Fibroblast of skin of right biceps (primary cell): ENCODE measurements at regions not wholly inside any gene's neighbourhood (a gene's known extent, or its start where the extent isn't known, plus 50 kb on each side); places are given as distances from the start of the nearest gene placed in this dataset.

Source experiments
- DNase-seq: peaks from one replicate; pipeline ENCODE4 v3.0.0-alpha.2; 2013

DNA sequence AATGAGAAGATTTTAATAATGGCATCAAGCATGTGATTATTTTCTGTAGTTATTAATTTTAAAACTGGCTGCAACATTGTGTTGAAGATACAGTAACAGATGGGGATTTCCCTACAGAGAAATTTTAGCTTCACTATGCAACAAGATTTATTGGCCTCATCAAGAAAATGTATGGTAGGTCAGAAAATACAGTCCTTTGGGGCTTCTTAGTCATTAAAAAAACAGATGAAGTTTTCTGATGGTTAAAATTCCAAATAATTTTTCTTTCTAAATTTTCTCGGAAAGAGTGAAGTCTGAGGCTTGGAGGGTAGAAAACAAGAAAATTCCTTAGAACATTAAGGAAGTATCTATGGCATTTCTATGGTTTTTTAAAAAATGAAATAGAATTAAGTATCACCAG is 1790.8 kb upstream of the PCDH20 start:
- peak; percentile 57 for DNase-seq

DNA sequence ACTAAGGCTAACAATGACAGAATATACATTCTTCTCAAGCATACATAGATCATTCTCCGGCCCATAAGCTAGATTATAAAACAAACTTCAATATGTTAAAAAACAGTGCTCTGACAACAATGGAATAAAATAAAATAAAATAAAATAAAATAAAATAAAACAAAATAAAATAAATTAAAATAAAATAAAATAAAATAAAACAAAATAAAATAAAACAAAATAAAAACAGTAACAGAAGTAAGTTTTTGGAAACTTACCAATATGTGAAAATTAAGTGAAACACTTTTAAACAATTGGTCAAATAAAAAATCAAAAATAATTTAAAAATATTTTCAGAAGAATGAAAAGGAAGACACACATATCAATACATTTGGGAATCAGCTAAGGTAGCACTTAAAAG is 1785.8 kb upstream of the PCDH20 start:
- DNase-seq, result no peak

DNA sequence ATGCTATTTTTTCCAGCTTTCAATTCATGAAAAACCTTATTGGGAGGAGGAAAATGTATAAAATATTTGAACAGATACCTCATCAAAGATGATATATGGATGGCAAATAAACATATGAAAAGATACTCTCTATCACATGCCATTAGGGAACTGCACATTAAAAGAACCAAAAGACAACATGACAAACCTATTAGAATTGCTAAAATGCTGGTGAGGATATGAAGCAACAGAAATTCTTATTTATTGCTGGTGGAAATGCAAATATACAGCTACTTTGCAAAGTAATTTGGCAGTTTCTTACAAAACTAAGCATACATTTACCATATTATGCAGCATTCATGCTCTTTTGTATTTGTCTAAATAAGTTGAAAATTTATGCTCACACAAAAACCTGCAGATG is 1783.9 kb upstream of the PCDH20 start:
- DNase-seq, result no peak

DNA sequence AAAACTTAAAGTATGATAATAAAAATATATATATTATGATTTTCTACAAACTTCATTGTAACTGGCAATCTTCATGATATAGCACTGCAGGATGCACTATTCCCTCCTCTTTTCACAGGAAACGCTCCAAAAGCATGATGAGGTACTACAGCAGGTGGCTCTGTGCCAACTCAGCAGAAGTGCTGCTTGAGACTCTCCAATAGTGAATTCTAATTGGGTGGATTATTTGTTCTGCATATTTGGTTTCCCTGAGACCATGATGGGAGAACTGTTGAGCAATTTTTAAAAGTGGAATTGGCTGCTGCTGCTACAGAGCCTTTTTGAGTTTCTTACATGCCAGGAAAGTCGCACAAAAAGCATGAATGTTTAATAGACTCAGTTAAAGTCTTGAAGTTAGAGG is 1782.4 kb upstream of the PCDH20 start:
- DNase-seq, result peak; percentile 62

DNA sequence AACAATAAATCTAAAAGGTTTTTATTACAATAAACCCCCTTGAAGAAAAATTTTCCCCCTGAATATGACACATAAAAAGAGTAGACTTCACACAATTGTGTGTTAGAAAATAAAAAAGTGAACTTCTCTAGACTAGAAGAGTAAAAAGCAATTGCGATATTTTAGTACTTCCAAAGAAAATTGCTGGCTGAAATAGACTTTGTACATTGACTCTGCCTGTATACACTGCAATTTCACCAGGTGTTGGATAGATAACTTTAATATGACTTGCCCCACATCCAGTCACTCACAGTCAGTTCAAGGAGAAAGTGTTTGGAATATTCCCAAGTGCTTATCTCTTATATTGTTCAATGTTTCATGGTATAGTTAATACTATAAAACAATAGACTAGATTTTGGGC is 1780.1 kb upstream of the PCDH20 start:
- no peak for DNase-seq

DNA sequence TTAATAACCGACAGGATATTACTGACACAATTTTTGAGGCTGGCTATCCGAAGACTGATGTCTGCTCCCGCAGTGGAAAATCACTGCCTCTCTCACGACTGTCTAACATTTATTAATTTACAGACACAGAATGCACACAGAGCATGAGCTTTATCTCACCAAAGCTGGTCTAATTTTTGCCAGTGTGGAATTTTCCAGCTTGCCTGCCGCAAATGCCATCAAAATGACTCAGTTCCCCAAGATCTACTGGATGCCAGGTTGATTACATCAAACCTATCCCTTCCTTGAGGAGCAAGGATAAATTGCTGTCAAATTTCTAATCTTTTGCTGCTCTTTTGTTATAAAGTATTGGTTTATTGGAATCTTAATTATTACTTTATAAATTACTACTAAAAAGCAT is 1775.1 kb upstream of the PCDH20 start:
- DNase-seq, result peak; percentile 71

DNA sequence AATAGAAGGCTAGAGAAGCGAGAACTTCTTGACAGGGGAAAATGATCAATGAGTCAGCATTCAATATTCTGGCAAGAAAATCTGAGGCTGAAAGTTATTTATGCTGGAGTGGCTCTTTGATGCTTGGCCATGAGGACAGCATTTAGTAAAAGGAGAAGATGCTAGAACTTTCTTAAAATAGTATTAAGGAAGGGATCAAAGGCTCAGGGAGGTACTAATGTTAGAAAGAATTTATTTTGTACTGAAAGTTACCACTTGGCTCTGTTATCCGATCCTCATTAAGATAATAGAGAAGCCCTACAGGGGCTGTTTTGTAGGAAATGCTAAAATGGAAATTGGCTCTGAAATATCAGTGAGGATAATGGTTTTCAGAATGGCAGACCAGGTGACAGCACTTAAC is 1774.6 kb upstream of the PCDH20 start:
- DNase-seq, result peak; percentile 16

DNA sequence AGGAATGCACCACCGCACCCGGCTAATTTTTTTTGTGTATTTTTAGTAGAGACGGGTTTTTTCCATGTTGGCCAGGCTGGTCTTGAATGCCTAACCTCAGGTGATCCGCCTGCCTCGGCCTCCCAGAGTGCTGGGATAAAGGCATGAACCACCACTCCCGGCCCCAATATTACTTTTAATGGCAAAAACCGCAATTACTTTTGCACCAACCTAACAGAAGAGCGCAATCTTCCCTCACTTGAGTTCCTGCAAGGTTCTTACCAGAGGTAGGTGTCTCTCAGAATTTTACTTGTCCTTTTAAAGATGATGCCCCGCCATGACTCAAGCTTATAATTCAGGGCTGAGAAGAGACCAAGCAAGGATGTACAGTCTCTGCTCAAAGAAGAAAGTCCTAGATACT is 1774.1 kb upstream of the PCDH20 start:
- DNase-seq, result no peak

DNA sequence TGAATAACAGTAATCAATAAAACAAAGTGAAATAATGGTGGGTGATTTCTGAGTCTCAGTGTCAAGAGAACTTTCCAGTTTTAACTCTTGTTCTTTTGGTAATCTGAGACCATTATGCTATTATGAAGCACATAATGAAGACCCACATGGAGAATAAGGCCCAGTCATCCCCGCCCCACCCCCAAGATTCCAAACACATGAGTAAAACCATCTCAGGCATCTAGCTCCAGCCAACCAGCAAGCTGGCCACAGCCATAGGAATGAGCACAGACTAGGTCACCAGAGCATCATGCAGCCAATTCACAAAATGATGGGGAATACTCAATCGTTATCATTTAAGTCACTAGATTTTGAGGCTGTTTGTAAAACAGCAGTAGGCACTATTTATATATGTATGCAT is 1769.0 kb upstream of the PCDH20 start:
- DNase-seq, result peak; percentile 95

DNA sequence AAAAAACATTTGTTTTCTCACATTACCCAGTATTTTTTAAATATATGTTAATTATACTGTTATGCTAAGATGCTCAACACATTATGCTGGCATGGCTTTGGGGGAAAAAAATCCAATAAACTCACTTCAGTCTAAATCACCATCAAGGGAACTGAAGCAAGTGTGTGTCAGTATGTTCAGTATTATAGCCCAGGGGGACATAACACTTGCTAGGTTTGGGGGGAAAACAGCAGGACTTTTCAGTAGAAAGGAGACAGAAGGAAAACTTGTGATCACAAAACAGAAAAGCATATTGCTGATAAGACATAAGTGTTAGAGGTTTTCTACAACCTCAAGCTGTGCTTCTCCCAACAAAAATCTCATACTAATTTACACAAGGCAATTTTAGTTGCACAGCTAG is 1759.9 kb upstream of the PCDH20 start:
- no peak for DNase-seq

DNA sequence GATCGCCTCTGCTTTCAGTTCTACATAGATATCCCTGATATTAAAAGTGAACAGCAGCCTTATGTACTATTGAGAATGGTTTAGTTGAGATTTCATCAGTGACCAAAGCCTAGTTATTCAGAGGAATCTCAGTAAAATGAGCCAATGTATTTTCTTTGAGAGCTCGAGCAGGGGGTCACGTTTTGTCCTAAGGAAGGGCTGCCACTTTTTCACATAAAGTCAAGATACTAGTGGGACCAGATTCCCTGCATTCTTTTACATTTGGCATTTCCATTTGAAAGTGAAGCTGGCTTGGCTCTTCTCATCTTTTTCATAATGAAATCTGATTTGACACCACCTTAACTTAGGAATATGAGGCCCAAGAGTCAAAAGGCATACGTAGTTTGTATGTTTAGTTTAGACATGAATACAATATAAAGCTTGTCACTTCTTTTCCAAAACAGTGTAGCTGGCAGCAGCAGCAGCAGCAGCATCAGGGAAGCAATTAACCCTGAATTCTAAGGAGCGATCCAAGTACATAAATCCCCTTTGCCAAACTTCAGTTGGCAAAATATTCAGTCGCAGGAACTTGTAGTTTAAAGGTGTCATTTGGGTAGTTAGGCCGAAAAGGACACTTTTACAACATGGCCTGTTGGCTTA is 1752.2 kb upstream of the PCDH20 start:
- DNase-seq, result no peak

DNA sequence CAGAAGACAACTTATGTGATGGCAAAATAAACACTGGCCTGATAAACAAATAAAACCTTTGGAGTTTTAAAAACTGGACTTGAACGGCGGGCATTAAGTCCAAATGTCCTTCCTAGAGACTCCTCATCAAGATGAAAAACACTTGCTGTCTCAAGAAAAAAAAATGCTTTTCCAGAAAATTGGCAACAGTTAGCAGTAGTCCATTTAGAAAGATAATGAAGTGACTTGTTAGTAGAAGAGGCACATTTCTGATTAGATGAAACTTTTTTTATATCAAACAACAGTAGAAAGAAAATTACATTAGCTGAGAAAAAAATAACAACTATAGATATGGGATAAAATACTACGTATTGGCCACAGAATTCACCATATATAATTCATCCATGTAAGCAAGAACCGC is 1750.7 kb upstream of the PCDH20 start:
- no peak for DNase-seq

DNA sequence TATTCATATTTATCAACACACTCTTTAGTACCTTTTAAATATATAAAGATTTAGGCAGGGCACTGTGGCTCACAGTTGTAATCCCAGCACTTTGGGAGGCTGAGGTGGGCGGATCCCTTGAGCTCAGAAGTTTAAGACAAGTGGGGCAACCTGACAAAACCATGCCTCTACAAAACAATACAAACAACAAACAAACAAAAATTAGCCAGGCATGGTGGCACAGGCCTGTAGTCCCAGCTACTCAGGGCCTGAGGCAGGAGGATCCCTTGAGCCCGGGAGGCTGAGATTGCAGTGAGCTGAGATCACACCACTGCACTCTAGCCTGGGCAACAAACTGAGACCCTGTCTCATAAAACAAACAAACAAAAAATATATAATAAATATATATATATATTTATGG is 1748.3 kb upstream of the PCDH20 start:
- no peak for DNase-seq

DNA sequence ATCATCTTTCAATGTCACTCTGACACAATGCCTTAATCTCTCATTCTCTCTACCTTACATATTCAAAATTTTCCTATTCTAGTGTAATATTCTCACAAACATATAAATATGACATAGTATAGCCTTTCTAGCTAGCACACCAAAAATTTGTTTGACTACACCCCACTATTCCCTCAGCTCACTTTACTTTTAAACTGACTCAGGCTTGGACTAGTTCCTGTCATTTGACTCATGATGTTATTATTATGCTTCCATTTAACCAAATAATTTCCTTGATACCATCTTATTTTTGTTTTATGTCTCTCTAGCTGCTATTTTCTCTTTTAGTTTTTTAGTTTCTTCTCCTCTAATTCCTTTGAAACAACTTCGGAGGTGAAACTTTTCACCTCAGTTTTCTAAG is 1745.6 kb upstream of the PCDH20 start:
- DNase-seq, result peak; percentile 37

DNA sequence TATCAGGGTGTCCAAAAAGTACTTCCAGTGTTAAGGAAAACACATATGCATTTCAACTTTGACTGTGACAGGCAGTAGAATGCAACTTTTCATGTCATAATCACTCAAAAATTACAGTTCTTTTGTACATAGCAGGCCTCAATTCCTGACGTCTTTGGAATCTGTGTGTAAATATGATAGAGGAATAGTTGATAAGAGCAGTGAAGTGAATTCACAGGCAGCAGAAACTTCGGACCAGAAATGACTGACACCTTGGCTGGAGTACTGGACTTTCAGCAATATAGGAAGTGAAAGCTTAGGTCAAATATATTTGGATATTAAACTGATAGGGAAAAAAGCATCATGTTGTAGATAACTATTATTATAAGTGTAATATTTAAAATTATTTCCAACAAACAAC is 1741.2 kb upstream of the PCDH20 start:
- no peak for DNase-seq

DNA sequence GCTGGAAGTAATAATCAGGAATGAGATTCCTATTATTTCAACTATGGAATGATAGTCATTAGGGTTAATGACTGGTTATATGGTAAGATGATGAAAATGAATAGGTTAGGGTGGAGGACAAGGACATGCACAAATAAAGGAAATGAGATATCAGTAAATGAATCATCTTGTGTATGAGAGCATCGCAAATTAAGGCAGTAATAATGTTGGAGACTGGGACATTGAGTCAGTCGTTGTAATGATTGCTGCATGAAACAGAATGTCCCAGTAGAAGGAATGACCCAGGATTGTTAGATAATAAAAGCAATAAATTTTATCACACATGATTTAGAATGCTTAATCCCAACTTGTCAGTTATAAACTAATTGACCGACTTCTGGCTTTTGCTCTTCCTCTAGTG is 1733.7 kb upstream of the PCDH20 start:
- DNase-seq, result no peak

DNA sequence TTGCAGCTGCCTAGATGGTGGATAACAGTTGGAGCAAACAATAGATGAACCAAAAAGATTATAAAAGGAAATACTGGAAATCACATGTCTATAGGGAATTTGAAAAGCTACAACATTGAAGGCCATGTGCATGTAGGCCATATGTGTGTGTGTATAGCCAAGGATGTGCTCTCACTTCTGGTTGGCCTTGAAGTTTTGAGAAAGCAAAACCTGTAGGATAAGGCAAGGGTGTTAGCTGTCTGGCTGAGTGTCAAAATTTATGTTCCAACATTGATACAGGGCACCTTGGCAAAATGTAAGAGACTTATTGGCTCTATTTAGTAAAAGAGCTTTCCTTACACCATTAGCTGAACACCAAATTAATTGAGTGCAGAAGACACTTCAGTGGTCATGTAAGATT is 1723.6 kb upstream of the PCDH20 start:
- no peak for DNase-seq

DNA sequence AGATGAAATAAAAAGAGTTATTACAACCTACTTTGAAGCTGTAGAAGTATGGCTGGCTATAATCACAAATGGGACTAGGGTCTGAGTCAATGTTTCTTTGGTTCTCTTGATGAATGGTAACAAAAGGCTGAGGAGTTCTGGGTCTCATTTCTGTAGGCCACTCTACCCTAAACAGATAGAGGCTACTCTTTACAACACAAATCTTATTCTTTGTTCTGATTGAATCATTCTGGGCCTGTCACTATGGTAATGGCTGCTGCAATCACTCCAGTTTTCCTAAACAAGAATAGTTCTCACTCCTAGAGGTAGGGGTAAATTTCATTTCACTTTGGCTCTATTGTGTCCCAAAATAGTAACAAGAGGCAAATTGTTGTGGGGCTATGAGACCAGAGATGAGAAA is 1714.3 kb upstream of the PCDH20 start:
- DNase-seq, result no peak

DNA sequence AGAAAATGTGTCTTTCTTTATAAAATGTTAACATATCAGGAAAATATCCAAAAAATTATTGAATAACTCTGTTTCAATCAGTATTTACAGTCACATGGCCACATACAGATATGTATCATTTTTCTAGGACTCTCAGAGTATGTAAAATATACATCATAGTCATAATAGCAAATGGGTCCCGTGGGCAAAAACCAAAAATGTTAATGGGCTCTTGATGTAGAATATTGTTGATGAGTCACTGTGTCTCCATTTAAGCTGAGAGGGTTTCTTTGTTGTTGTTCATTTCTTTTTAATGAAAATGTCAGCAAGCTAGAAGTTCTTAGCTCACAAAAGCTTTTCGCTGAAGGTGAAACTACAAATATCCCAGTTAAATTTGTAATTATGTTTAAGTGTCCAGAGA is 1713.1 kb upstream of the PCDH20 start:
- DNase-seq, result peak; percentile 69

DNA sequence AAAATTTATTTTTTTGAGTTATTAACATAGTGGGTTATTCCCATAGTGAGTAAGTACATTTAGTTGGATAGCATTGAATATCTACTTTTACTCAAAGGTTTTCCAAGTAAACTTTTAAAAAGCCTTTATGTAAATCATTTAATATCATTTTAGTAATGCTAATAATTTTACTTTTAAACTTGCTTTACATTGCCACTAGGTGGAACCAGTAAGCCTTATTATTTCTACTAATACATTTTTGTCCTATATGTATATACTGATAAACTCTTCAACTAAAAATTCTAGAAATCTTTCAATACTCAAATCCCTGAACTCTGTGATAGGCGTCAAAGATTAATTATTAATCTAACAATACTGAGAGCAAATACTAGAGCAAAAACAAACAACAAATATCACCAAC is 1709.2 kb upstream of the PCDH20 start:
- peak; percentile 42 for DNase-seq

DNA sequence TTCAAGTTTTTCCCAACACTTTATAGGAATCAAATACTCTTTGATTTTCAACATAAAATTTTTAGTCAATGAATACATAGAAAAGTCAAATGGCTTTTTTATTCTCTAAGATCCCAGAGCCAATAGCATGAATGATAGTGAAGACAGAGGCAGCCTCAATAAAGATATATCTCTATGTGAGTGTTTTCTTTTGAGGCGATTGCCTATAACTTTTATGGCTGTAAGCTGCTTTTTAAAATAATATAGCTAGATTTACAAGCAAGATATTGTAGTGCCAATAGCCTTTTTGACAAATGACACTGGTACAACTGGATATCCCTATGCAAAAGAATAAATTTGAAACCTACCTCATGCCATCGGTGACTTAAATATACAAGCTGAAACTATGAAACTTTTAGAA is 1705.2 kb upstream of the PCDH20 start:
- DNase-seq, result no peak

DNA sequence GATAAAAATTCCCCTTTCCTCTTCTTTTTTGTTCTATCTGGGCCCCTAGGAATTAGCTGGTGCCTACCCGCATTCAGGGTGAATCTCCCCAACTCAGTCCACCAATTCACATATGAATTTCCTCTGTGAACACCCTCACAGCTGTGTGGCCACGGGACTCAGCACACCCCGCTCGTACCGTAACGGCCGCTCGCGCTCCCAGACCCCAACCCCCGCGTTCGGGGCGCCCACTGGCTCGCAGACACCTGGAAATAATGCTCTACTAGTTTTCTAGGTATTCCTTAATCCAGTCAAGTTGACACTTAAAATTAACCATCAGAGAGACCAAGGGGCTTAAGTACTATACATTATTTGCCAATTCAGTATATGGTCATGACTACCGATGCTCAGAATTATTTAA is 1702.1 kb upstream of the PCDH20 start:
- no peak for DNase-seq

DNA sequence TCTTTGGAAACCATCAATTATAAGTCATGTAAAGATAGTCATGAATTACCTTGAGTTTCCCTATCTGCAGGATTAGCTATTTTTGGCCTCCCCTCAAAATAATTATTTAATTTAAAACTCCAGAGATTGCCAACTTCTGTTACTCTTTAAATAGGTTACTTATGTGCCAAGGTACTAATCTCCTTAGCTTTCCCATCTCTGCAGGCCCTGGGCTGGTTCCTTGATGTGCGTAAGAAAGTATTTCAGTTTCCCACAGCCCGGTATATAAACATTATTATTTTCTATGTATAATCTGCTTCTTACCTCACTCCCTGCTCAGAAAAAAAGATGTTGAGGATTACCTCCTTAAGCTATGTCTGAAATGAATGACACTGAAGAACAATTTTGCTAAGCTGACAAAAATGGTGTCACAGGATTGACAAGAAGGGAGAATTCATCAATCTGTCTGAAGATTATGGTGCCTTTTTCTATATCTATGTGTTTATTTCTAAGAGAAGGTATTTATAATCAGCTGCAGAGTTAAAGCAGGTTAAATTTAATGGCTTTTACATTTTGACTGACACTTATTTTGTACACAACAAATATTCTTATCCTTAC is 1697.2 kb upstream of the PCDH20 start:
- DNase-seq, result no peak

DNA sequence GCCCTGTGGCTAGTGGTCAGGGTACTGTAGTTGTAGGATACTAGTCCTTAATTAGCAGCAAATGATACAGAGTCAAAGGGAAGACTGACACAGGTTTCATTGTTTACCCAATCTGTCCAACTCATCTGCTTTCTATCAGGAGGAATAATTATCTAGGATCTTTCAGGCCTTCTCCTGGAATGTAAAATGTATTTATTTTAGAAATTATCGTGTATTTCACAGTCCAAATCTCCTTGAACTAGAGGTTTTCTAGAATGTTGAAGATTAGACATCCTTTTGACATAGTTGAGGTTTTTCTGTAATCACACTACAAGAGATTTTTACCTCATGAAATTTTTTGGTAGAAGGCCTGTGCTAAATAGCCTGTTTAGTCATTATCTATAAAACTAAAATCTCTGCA is 1694.8 kb upstream of the PCDH20 start:
- DNase-seq, result peak; percentile 56

DNA sequence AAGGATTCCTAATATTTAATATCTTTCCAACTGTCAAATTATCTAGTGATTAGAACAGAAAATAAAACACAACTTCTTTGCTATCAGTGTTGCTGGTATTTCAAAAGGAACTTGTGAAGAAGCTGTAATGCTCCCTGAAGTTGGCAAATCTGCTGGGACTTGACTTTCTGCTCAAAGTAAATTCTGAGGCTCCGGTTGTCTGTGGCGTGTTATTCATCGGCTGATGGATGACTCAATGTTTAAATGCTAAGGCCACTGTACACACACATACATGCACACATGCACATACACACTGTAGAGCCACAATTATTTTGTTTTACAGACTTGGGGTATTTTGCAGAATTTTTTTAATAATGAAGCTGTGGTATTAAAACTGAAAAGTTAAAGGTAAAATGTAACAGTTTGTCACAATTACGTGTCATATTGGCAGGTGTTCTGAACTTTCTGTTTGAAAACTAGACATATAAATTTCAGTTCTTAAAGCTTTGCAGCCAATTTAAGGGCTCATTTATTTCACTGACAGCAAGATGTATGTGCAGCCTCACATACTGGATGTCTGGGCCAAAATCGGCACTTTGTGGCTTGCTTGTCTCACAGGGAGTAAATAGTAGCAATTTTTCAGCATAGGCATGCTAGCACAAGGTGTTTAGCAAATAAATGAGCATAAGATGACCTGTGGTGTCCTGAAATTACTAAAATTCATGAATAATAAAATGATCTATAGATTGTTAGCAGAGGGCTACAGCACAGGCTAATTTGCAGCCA is 1691.7 kb upstream of the PCDH20 start:
- DNase-seq, result peak; percentile 56
